Karpas-422 (cell line): ENCODE measurements at regions not wholly inside any gene's neighbourhood (a gene's known extent, or its start where the extent isn't known, plus 50 kb on each side); places are given as distances from the start of the nearest gene placed in this dataset.
A peak's percentile ranks its signal among the peaks of the same experiment; 100 is the strongest.

Experiments used
- DNase-seq: peaks from one replicate; pipeline ENCODE4 v3.0.0-alpha.2; 2015
- H2AFZ ChIP-seq: fragments of 200-600 bp; sonication (generic); 2 replicates; pipeline ENCODE4 v1.6.1; 2014; ENCODE audit warnings: antibody characterized with exemption, low read length, mixed read lengths
- H3K27ac ChIP-seq: fragments of 200-600 bp; sonication (generic); 2 replicates; pipeline ENCODE4 v1.5.1; 2014; ENCODE audit warnings: mild to moderate bottlenecking, low read length, moderate library complexity
- H3K27me3 ChIP-seq: fragments of 200-600 bp; sonication (generic); 2 replicates; pipeline ENCODE4 v1.6.1; 2014; ENCODE audit warnings: low read length, mixed read lengths
- H3K36me3 ChIP-seq: fragments of 200-600 bp; sonication (generic); 2 replicates; pipeline ENCODE4 v1.6.1; 2014; ENCODE audit warnings: low read length, mixed read lengths; ENCODE audit not compliant: insufficient read depth
- H3K4me1 ChIP-seq: fragments of 200-600 bp; sonication (generic); 2 replicates; pipeline ENCODE4 v1.6.1; 2014; ENCODE audit warnings: mild to moderate bottlenecking, low read length, mixed read lengths
- H3K4me2 ChIP-seq: fragments of 200-600 bp; sonication (generic); 2 replicates; pipeline ENCODE4 v1.6.1; 2014; ENCODE audit warnings: low read length, low read depth, mild to moderate bottlenecking; ENCODE audit not compliant: poor library complexity, severe bottlenecking
- H3K4me3 ChIP-seq: fragments of 200-600 bp; sonication (generic); 2 replicates; pipeline ENCODE4 v1.5.1; 2014; ENCODE audit warnings: mild to moderate bottlenecking, antibody characterized with exemption, low read length, mixed read lengths
- H3K79me2 ChIP-seq: fragments of 200-600 bp; sonication (generic); 2 replicates; pipeline ENCODE4 v1.6.1; 2014; ENCODE audit warnings: mild to moderate bottlenecking, low read length, mixed read lengths
- H3K9ac ChIP-seq: fragments of 200-600 bp; sonication (generic); 2 replicates; pipeline ENCODE4 v1.6.0; 2014; ENCODE audit warnings: low read length
- H3K9me2 ChIP-seq: fragments of 200-600 bp; sonication (generic), shearing (Covaris generic); replicated peaks from 2 replicates; pipeline ENCODE4 v1.6.0; 2014; ENCODE audit warnings: mild to moderate bottlenecking, low read length, moderate library complexity; ENCODE audit not compliant: insufficient read depth
- H3K9me3 ChIP-seq: fragments of 300-700, 200-600 bp; sonication (generic); 2 replicates; pipeline ENCODE4 v1.6.1; 2014; ENCODE audit warnings: low read length, mixed read lengths
- H4K20me1 ChIP-seq: fragments of 200-600 bp; sonication (generic); 2 replicates; pipeline ENCODE4 v1.6.1; 2014; ENCODE audit warnings: mild to moderate bottlenecking, antibody characterized with exemption, low read length, low read depth; ENCODE audit not compliant: insufficient read depth

DNA sequence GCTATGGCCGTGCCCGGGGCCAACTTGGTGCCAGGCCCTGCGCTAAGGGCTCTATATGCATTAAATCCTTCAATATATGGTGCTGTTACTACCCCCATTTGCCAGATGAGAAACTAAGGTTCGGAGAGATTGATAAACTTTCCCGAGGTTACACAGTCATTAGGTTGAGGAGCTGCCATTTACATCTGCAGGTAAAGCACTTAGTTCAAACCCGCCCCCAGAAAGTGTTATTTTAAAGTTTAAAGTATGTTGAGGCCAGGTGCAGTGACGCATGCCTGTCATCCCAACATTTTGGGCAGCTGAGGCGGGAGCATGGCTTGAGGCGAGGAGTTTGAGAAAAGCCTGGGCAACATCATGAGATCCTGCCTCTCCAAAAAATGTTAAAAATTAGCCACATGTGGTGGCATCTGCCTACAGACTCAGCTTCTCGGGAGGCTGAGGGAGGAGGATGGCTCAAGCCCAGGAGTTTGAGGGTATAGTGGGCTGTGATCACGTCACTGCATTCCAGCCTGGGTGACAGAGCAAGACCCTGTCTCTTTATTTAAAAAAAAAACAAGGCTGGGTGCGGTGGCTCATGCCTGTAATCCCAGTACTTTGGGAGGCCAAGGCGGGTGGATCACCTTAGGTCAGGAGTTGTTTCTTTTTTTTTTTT is 264.7 kb downstream of the PARN start:
- H3K9ac ChIP-seq, result no peak overlapping the region
- no peaks in the 10 kb centered on the region for H3K9me3 ChIP-seq
- H3K79me2 ChIP-seq, result no peaks in the 10 kb centered on the region
- no peak overlapping the region for H2AFZ ChIP-seq
- no peak for DNase-seq
- H3K4me3 ChIP-seq, result no peak overlapping the region
- no peak overlapping the region for H3K27ac ChIP-seq
- no peaks in the 10 kb centered on the region for H3K36me3 ChIP-seq
- H3K27me3 ChIP-seq, result no peaks in the 10 kb centered on the region
- peaks cover 18% of the 10 kb centered on the region for H3K4me1 ChIP-seq
- no peaks in the 10 kb centered on the region for H3K9me2 ChIP-seq
- H4K20me1 ChIP-seq, result no peaks in the 10 kb centered on the region
- no peak overlapping the region for H3K4me2 ChIP-seq

DNA sequence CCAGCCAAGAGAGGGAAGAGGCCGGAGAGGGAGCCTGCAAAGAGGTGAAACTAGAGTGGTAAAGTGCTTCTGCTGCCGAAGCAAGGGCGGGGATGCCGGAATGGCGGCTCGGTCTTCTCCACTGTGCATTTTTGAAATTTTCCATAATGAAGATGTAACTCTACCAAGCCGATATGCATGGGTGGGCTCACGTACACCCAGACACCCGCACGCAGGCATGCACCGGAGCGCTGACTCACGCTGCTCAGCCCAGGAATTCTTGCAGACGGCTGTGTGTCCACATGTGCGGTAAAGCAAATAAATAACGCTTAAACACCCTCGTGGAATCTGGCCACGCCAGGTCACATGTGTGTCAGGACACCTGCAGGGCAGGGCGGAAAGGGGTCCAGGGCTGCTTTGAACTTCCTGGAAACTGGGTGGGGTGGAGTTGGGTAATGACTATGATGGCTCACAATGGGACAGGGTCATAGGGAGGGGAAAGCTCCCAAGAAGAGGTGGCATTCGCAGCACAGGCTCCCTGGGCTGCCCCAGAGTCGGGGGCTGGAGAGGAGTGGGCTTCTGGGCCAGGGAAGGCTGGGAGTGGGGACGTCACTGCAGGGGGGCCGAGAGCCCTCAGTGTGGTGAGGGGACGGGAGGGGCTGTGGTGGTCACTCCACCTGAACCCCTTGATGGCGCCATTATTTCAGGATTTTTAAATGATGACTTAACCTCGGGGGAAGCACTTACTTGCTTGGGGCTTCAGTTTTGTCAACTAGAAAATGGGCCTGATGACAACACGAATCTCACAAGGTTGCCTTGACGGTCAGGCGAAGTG is 265.5 kb downstream of the PARN start:
- no peaks in the 10 kb centered on the region for H3K36me3 ChIP-seq
- no peaks in the 10 kb centered on the region for H3K9me2 ChIP-seq
- no peaks in the 10 kb centered on the region for H4K20me1 ChIP-seq
- no peak overlapping the region for H3K4me2 ChIP-seq
- H3K9ac ChIP-seq, result no peak overlapping the region
- H3K9me3 ChIP-seq, result no peaks in the 10 kb centered on the region
- peaks cover 25% of the 10 kb centered on the region for H3K4me1 ChIP-seq
- H2AFZ ChIP-seq, result no peak overlapping the region
- no peak for DNase-seq
- no peaks in the 10 kb centered on the region for H3K27me3 ChIP-seq
- no peaks in the 10 kb centered on the region for H3K79me2 ChIP-seq
- no peak overlapping the region for H3K27ac ChIP-seq
- H3K4me3 ChIP-seq, result no peak overlapping the region

DNA sequence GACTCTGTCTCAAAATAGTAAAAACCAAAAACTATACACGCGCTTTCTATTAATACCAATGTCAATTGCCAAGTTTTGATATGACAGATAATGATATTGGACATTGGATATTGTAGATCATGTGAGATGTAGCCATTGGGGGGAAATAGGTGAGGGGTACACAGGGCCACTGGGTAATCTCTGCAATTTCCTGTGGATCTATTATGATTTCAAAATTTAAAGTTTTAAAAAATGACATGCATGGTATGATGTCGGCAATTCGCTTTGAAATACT is 266.0 kb downstream of the PARN start:
- H4K20me1 ChIP-seq, result no peaks in the 10 kb centered on the region
- peaks cover 31% of the 10 kb centered on the region for H3K4me1 ChIP-seq
- no peaks in the 10 kb centered on the region for H3K79me2 ChIP-seq
- no peak for DNase-seq
- H3K4me2 ChIP-seq, result no peak overlapping the region
- no peak overlapping the region for H3K9ac ChIP-seq
- no peaks in the 10 kb centered on the region for H3K36me3 ChIP-seq
- H3K9me3 ChIP-seq, result no peaks in the 10 kb centered on the region
- no peak overlapping the region for H2AFZ ChIP-seq
- no peak overlapping the region for H3K27ac ChIP-seq
- H3K4me3 ChIP-seq, result no peak overlapping the region
- H3K27me3 ChIP-seq, result no peaks in the 10 kb centered on the region
- no peaks in the 10 kb centered on the region for H3K9me2 ChIP-seq

DNA sequence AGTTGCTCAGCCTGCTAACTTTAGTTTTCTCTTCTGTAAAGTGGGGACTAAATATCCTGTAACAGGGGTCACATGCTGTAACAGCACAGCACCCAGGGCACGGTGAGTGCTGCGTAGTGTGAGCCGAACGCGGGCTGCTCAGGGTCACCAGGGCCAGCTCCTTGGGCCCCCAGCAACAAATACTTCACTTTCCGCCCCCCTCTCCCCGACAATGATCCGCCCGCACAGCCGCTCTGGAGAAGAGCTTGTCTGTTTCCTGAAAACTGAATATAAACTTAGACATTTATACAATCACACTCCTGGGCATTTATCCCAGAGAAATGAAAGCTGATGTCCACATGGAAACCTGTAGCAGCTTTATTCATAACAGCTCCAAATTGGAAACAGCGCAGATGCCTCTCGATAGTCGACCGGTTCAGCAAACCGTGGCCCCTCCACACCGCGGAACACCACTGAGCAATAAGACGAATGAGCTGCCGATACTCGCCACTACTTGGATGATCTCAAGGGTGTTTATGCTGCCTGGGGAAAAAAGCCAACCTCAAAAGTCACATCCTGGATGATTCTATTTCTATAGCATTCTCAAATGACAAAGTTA is 267.2 kb downstream of the PARN start:
- Histone ChIP-seq H2AFZ (no peak overlapping the region), H3K4me1 (peaks cover 42% of the 10 kb centered on the region), H3K27ac (no peak overlapping the region), H3K4me3 (no peak overlapping the region), H3K4me2 (no peak overlapping the region), H3K9me2 (no peaks in the 10 kb centered on the region), H3K36me3 (no peaks in the 10 kb centered on the region), H3K27me3 (no peaks in the 10 kb centered on the region), H3K9me3 (no peaks in the 10 kb centered on the region), H3K79me2 (no peaks in the 10 kb centered on the region), H4K20me1 (no peaks in the 10 kb centered on the region), H3K9ac (no peak overlapping the region)
- DNase-seq, result no peak

DNA sequence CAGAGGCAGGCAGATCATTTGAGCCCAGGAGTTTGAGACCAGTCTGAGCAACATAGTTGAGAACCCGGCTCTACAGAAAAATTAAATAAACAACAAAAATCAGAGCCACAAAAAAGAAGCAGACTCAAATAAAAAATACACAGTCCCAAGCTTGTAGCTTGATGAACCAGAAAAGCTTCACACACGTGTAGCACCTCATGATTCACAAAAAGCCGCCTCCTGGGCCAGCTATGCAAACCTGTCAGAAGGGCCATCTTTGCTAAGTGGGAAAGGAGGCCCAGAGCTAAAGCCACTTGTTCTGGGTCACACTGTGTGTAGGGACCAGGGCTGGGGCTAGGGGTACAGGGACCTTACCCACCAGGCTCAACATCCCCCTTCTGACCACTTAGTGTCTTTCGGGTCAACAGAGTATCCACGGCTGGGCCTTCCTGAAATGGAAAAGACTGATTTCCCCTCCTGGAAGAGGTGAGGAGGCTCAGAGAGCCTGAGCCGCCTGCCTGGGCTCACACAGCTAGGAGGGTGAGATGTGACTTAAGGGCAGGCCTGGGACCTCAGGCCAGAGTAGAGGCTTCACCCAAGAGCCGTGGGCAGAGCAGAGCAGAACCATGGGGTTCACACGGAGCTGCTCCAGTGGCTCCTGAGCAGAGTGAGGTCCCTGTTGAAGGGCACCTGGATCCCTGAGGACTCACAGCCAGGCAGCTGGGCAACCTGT is 269.6 kb downstream of the PARN start:
- peak overlapping the region; percentile 49 for H3K4me2 ChIP-seq
- H3K9me2 ChIP-seq, result no peaks in the 10 kb centered on the region
- peak; percentile 82 for DNase-seq
- no peaks in the 10 kb centered on the region for H3K36me3 ChIP-seq
- peak overlapping the region; percentile 46 for H3K9ac ChIP-seq
- H3K9me3 ChIP-seq, result no peaks in the 10 kb centered on the region
- H3K4me3 ChIP-seq, result no peak overlapping the region
- peak overlapping the region; percentile 41 for H3K27ac ChIP-seq
- peak overlapping the region; percentile 55 for H2AFZ ChIP-seq
- H4K20me1 ChIP-seq, result no peaks in the 10 kb centered on the region
- peaks cover 62% of the 10 kb centered on the region for H3K4me1 ChIP-seq
- H3K79me2 ChIP-seq, result no peaks in the 10 kb centered on the region
- H3K27me3 ChIP-seq, result no peaks in the 10 kb centered on the region

DNA sequence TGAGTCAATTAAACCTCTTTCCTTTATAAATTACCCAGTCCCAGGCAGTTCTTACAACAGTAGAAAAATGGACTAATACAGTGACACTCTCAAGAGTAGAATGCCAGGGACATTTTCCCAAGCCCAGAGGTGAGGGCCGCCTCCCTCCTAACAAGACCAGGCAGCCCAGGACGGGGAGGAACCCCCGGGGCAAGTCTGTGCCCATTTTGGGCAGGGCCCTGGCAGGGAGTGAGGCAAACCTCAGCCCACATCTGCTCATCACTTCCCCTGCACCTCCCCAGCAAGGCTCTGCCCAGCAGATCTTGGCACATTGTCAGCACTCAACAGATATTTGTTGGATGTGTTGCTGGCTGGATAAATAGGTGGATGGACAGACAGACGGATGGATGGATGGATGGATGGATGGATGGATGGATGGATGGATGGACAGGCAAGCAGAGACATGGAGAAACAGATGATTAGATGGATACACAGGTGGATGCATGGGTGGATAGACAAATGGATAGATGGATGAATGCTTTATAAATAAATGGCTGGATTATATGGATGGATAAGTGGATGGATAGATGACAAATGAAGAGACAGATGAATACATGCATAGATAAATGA is 271.3 kb downstream of the PARN start:
- H3K4me1 ChIP-seq, result peaks cover 73% of the 10 kb centered on the region
- H2AFZ ChIP-seq, result no peak overlapping the region
- no peak for DNase-seq
- H3K4me2 ChIP-seq, result no peak overlapping the region
- peak overlapping the region; percentile 27; the same call in 1 of the 2 replicates for H3K9ac ChIP-seq
- no peak overlapping the region for H3K4me3 ChIP-seq
- no peaks in the 10 kb centered on the region for H3K9me2 ChIP-seq
- H3K27ac ChIP-seq, result no peak overlapping the region; the same call in 1 of the 2 replicates
- H3K27me3 ChIP-seq, result no peaks in the 10 kb centered on the region
- no peaks in the 10 kb centered on the region for H4K20me1 ChIP-seq
- H3K36me3 ChIP-seq, result no peaks in the 10 kb centered on the region
- H3K79me2 ChIP-seq, result no peaks in the 10 kb centered on the region
- H3K9me3 ChIP-seq, result no peaks in the 10 kb centered on the region

DNA sequence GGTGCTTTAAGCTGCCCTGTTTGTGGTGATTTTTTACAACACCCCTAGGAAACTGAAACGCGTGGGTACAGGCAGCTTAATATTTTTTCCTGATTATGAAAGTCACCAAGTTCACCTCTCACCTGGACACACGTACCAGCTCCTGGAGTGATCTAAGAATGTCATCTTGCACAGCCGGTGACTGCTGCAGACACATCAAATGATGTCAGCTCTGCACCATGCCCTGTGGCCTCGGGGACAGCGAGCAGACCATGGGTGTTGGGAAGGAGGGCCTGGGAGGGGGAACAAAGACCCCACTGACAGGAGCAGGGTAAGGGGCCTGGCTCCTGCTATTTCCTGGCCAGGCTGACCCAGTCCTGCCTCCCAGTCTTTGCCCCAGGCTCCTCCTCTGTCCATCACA is 272.7 kb downstream of the PARN start:
- Histone ChIP-seq H3K4me3 (no peak overlapping the region), H3K79me2 (no peaks in the 10 kb centered on the region), H3K4me2 (no peak overlapping the region), H3K9me2 (no peaks in the 10 kb centered on the region), H4K20me1 (no peaks in the 10 kb centered on the region), H3K27ac (no peak overlapping the region), H3K9me3 (no peaks in the 10 kb centered on the region), H3K27me3 (no peaks in the 10 kb centered on the region), H3K4me1 (peaks cover 83% of the 10 kb centered on the region), H2AFZ (no peak overlapping the region), H3K36me3 (no peaks in the 10 kb centered on the region), H3K9ac (no peak overlapping the region)
- DNase-seq, result no peak

DNA sequence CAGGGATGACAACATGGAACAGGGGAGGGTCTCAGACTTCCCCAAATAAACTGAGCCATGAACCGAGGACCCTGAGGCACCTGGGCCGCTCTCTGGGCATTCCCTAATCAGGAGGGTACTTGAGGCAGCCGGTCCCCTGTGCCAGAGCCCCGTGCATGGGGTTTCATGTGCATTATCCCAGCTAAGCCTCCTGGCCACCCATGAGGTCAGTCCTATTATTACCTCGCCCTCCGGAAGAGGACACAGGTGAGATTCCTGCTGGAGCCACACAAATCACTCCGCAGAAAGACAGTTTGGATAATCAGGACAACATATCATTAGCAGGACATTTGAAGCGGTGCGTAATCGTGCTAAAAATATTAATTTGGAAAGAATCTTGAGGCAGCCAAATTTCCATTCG is 274.0 kb downstream of the PARN start:
- no peaks in the 10 kb centered on the region for H3K36me3 ChIP-seq
- H3K79me2 ChIP-seq, result no peaks in the 10 kb centered on the region
- no peaks in the 10 kb centered on the region for H3K9me2 ChIP-seq
- H3K4me3 ChIP-seq, result no peak overlapping the region
- DNase-seq, result no peak
- peaks cover 74% of the 10 kb centered on the region for H3K4me1 ChIP-seq
- H3K4me2 ChIP-seq, result peak overlapping the region; percentile 67
- H2AFZ ChIP-seq, result no peak overlapping the region
- no peaks in the 10 kb centered on the region for H4K20me1 ChIP-seq
- H3K27me3 ChIP-seq, result no peaks in the 10 kb centered on the region
- H3K9ac ChIP-seq, result peak overlapping the region; percentile 50
- peak overlapping the region; percentile 94 for H3K27ac ChIP-seq
- H3K9me3 ChIP-seq, result no peaks in the 10 kb centered on the region
